HG03097 (cell line): ENCODE measurements at regions not wholly inside any gene's neighbourhood (a gene's known extent, or its start where the extent isn't known, plus 50 kb on each side); places are given as distances from the start of the nearest gene placed in this dataset.

Experiments used
- ATAC-seq: cut with Tn5 transposase; IDR thresholded peaks from one replicate; pipeline ENCODE4 v1.9.1; 2021; ENCODE audit not compliant: unreplicated experiment, low FRiP score

DNA sequence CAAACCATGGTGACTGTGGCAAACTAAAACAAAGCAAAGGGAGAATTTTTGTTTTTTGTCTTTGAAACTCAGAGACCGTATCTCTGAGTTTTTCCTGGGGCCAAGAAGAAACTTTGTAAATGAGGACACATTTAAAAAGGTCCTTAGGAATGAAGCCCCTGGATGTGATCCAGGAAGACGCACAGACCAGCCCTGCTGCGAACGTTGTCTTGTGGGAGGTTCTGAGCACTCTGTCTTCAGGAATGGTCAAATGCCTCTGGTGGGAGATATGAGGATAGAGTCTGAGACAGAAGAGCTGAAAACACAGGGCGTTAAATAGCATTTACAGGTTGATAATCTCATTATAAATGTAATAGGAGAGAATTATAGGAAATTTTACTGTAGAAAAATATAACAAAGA lies 893.5 kb upstream of the KLHL29 start:
- no peak for ATAC-seq

GRCh38 chr2:22494156-22494555 lies 890.8 kb upstream of the KLHL29 start:
- ATAC-seq: no peak

GRCh38 chr2:22497064-22497463 lies 887.9 kb upstream of the KLHL29 start:
- no peak for ATAC-seq

- no peak for ATAC-seq
Measured at GRCh38 chr2:22497789-22498188, 887.2 kb upstream of the KLHL29 start.

DNA sequence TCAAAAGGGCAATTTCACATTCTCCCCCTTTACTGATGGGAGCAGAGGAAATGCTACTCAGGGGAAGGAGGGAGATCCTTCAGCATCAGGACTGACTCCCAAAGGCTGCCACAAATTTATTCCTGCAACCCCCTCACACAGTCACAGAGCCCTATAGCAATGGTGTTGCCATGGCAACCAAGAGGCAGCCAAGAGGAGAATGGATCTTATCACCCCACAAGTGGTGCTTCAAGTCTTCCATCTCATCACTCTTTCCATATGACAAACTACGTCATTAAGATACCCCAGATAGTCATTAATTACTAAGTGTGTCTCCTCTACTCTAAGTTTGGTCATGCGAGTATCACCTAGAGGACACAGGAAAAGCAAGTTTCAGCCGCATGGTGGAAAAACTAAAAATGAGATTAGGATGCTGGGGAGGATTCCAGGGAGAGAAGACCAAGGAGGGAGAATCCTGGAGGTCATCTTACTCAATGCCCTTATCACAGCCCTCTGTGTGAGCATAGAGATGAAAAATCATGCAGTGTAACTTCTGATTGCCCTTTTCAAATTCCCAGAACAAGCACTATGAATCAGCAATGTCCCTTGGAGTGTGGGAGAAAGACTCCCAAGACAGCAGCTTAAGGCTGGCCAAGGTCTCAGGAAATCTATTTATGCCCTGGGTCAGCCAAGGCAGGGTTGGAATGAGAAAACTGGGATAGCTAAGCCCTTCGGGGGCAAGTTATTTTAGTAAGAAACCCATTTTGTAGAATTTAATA lies 885.7 kb upstream of the KLHL29 start:
- no peak for ATAC-seq

GRCh38 chr2:22500555-22500935 lies 884.4 kb upstream of the KLHL29 start:
- ATAC-seq: no peak

- no peak for ATAC-seq
Measured at GRCh38 chr2:22501851-22502250, 883.1 kb upstream of the KLHL29 start.

GRCh38 chr2:22513563-22513962 lies 871.4 kb upstream of the KLHL29 start:
- ATAC-seq: no peak

DNA sequence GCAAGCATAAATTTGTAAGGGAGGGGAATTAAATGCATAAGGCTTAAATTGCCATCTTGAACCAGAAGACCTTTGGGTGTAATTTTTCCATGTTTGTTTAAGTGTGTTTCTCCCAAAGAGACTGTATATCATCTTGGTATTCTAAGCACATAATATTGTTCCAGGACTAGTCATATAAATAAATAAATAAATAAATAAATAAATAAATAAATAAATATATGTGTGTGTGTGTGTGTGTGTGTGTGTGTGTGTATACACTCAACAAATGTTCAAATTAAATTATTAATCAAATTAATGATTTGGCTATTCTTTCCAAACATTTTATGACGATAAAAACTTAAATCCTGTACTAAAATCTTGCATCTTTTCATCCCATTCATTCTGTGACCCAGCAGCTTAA lies 867.8 kb upstream of the KLHL29 start:
- no peak for ATAC-seq

GRCh38 chr2:22518641-22519040 lies 866.3 kb upstream of the KLHL29 start:
- no peak for ATAC-seq

DNA sequence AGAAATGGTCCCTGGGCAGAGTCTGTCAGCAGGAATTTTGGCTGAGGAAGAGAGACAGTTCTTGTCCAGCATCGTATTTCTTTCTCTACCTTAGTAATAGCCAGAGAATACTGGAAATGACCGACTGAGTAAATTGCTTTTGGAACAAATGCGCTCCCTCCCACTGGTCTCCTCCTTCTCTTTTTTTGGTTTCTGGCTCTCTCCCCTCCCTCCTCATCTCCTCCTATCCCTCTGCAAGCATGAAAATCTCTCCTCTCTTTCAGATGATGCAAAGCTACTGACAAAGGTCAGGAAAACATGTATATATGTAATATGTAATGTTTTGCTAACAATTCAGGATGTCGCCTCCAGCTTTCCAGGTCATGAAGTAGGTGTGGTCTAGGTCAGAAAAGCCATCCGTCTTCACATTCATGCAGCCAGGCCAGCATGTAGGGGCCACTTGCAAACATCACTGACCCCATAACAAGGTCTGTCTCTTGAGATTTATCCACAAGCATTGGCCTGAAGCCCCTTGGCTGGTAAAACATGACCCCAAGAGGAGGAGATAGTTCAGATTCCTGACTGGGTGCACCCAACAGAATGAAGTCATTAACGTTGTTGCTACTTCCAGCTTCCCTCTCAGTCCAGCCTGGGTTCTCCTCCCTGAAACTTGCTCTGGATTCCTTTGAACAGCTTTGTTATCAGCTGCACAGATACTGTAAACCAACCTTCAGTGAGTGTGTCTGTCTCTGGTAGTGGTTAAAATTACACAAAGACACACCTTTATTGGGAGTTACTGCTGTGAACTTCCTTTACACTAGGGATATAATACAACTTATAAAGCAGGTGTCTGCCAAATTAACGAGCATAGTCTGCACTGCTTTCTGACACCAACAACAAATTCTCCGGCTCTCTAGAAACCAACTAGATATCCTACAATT lies 864.4 kb upstream of the KLHL29 start:
- no peak for ATAC-seq

GRCh38 chr2:22521620-22522019 lies 863.4 kb upstream of the KLHL29 start:
- no peak for ATAC-seq

- ATAC-seq: no peak
Measured at GRCh38 chr2:22525681-22526080, 859.3 kb upstream of the KLHL29 start.

DNA sequence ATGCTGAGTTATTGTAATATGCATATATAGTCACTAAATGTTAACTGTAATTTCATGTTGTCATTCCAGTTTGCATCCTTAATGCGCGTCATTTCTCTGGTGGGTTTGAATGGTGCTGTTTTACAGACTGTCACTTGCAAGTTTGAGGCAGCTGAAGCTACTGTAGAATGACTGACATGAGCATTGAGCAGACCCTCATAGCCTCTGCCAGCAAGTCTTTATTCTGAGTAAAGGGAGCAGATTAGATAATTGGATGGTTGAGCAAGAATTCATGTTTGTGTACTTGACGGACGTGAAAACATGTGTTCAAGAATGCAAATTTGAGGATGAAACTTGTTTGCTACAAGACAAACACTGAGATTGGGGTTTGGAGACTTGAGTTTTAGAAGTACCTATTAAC lies 854.8 kb upstream of the KLHL29 start:
- no peak for ATAC-seq

DNA sequence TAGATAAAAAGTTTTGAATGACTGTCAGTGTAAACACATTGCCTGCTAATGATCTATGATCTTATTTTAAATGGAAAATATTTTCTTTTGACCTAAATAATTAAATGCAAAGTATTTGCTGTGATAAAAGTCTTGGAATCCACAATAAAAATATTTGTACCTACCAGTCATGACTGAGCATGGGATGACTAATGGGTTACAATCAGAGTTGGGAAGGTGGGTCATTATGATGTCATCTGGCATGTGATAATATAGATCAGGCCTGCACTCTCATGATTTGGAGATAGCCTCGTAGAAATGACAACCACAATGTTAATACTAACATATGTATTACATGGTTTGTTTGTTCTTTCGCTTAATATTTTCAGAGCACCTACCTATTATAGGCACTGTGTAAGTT lies 848.8 kb upstream of the KLHL29 start:
- ATAC-seq: no peak

GRCh38 chr2:22554453-22554852 lies 830.5 kb upstream of the KLHL29 start:
- ATAC-seq: no peak

GRCh38 chr2:22557406-22557805 lies 827.6 kb upstream of the KLHL29 start:
- no peak for ATAC-seq

DNA sequence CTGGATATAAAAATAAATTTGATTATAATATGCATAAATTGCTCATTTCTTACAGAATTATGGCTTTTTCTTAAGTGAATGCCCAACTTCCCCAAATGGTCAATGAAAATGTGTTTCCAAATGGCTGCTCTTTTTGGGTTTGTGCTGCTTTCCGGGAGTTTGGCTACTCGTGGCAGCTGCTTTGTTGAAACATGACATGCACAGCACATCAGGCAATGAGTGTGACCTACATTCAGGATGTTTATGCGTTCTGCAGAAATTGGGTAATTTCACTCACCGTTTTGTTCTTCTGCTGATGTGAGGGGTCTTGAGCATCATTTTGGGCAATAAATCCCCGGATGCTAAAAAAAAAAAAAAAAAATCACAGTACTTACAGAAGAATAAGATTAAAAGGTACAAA lies 825.0 kb upstream of the KLHL29 start:
- no peak for ATAC-seq

GRCh38 chr2:22579341-22579740 lies 805.6 kb upstream of the KLHL29 start:
- no peak for ATAC-seq

DNA sequence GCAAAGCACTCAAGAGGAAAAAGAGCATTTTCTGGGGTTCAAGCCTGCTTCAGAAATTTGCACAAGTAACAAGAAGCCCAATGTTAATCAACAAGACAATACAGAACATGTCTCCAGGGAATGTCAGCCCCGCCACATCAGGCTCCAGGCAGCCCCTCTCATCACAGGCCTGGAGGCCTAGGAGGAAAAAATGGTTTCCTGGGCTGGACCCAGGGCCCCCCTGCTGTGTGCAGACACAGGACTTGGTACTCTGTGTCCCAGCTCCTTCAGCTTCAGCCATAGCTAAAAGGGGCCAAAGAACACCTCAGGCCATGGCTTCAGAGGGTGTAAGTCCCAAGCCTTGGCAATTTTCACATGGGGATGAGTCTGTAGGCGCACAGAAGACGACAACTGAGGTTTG lies 802.9 kb upstream of the KLHL29 start:
- ATAC-seq: no peak

- ATAC-seq: no peak
Measured at GRCh38 chr2:22596306-22596705, 788.7 kb upstream of the KLHL29 start.

DNA sequence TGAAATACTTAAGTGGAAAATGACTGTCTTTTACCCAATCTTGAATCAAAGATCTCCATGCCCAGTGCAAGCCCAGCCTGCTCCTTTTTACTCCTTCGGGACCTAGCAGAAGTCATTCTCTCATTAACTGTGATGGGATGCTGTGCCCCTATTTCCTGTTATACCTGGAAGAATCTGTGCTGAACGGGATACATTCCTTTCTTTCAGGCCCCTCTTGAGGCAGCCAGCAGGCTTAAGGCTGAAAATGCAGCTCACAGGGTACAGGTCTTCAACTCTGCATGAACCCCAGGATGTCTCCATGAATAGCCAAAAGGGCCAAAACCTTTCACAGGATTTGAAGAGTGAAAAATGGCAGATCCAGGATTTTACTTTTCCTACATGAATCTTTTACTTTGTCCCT lies 784.8 kb upstream of the KLHL29 start:
- ATAC-seq: no peak
